ENCODE measurements at regions not wholly inside any gene's neighbourhood (a gene's known extent, or its start where the extent isn't known, plus 50 kb on each side); places are given as distances from the start of the nearest gene placed in this dataset.

DNA sequence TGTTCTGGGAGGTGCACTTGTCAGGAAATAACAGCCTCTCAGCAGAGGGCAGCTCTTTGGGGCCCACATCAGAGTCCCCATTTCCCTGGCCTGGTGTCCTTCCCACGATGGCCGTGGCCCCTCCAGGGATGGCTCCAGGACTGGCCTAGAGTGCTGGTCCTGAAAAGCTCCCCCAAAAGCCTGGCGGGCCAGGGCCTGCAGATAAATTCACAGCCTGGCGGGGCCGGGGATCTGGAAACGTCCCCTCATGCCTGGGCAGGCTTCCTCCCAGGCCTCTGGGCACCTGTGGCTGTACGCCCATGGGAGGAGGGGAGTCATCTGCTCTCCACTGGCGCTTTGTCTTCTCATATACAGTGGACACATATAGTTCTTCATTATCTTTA lies 52.6 kb upstream of the HS6ST1 start:
- TF ChIP-seq, protein P1, sequence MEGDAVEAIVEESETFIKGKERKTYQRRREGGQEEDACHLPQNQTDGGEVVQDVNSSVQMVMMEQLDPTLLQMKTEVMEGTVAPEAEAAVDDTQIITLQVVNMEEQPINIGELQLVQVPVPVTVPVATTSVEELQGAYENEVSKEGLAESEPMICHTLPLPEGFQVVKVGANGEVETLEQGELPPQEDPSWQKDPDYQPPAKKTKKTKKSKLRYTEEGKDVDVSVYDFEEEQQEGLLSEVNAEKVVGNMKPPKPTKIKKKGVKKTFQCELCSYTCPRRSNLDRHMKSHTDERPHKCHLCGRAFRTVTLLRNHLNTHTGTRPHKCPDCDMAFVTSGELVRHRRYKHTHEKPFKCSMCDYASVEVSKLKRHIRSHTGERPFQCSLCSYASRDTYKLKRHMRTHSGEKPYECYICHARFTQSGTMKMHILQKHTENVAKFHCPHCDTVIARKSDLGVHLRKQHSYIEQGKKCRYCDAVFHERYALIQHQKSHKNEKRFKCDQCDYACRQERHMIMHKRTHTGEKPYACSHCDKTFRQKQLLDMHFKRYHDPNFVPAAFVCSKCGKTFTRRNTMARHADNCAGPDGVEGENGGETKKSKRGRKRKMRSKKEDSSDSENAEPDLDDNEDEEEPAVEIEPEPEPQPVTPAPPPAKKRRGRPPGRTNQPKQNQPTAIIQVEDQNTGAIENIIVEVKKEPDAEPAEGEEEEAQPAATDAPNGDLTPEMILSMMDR (IDR thresholded peaks at IDR 0.05; ENCODE audit: low read depth, low read length): no peak
- DNase-seq (ENCODE audit: low read depth, low spot score): no peak
- ChIA-PET CTCF (no interaction called here), POLR2A (no interaction called here)
- Histone ChIP-seq H3K4me3 (ENCODE audit: low read depth, low read length) (no peak overlapping the region), H3K27ac (ENCODE audit: low read depth, low read length) (no peak overlapping the region), H3K9me3 (ENCODE audit: control insufficient read depth, insufficient read depth, low read length) (no peaks in the 10 kb centered on the region; the same call in 1 of the 2 replicates), H3K27me3 (ENCODE audit: control insufficient read depth, insufficient read depth, low read length) (no peaks in the 10 kb centered on the region)

DNA sequence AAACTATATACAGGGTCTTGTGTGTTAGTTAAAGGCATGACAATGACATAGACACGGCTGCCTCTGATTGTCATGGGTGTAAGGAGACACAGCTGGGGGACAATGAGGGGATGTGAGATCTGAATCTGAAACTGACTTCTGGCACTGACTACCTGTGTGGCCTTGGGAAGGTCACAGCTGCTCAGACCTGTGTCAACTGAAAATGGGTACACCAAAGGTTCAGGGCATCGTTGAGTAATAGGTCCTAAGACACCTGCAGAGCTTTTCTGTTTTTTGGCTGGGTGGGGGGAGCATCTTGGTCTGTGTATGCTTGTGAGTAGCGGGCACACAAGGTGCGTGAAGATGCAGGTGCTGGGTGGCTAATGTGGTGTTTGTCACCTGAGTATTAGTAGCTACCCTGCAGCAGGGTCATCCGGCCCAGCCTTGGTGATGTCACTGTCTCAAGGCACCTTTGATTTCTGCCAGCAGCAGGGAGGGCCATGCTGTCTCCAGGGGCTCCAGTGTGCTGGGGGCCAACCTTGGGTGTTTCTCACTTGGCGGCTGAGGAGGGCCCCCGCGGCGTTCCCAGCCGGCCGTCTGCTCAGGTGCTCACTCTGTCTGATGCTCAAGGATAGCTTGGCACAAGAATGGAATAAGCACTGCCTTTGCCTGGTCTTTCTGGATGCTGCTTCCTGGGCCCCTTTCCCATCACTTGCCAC lies 53.1 kb upstream of the HS6ST1 start:
- CTCF ChIA-PET: interaction anchor here (1.1 kb wide), 1 partner anchor 50 kb away, joined by 3 read pairs; no protein-coding TSS in a partner anchor
- DNase-seq (ENCODE audit: low read depth, low spot score): no peak
- POLR2A ChIA-PET: interaction anchor here (0.7 kb wide), 1 partner anchor 9 kb away, joined by 5 read pairs; no protein-coding TSS in a partner anchor
- H3K27me3 ChIP-seq (ENCODE audit: control insufficient read depth, insufficient read depth, low read length): no peaks in the 10 kb centered on the region
- no peak overlapping the region for H3K4me3 ChIP-seq (ENCODE audit: low read depth, low read length)
- no peak overlapping the region for H3K27ac ChIP-seq (ENCODE audit: low read depth, low read length)
- TF ChIP-seq, protein P1 (IDR thresholded peaks at IDR 0.05; ENCODE audit: low read depth, low read length): no peak
- H3K9me3 ChIP-seq (ENCODE audit: control insufficient read depth, insufficient read depth, low read length): no peaks in the 10 kb centered on the region; the same call in 1 of the 2 replicates

DNA sequence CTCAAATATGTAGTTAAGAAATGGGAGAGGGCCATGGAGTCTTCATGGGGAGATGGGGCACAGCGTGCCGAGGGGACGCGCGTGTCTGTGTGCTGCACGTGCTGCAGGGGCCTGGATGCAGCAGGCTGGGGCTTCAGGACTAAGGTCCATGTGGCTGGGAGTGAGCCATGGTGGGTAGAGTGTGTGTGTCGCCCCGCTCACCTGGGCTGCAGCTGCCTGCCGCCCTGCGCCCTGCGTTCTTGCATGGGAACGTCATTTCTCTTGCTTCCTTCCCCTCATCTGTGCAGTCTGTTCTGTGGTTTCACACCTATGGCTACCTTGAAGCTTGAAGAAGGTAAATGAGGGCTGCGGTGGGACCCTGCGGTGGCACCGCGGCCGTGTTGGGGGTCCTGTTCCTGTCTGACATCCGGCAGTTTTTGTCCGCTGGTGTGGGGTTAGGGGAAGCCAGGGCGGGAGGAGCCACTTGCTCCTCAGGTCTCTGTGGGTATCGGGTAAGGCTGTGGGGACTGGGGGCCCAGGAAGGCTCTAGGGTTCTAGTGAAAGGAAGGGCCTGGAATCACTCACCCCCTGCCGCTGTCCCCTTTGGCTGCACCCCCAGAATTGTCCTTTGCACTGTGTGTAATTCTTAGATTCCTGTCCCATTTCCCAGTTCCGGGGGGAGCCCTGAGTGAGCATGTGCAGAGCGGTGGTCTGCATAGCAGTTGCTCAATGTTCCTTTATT lies 54.1 kb upstream of the HS6ST1 start:
- DNase-seq (ENCODE audit: low read depth, low spot score): no peak
- H3K27ac ChIP-seq (ENCODE audit: low read depth, low read length): no peak overlapping the region
- H3K4me3 ChIP-seq (ENCODE audit: low read depth, low read length): no peak overlapping the region
- no peaks in the 10 kb centered on the region for H3K27me3 ChIP-seq (ENCODE audit: control insufficient read depth, insufficient read depth, low read length)
- ChIA-PET POLR2A (interaction anchor here (0.7 kb wide), 1 partner anchor 10 kb away, joined by 5 read pairs; no protein-coding TSS in a partner anchor), CTCF (interaction anchor here (1.1 kb wide), 1 partner anchor 51 kb away, joined by 3 read pairs; no protein-coding TSS in a partner anchor)
- TF ChIP-seq, protein P1 (IDR thresholded peaks at IDR 0.05; ENCODE audit: low read depth, low read length): no peak
- no peaks in the 10 kb centered on the region; the same call in 1 of the 2 replicates for H3K9me3 ChIP-seq (ENCODE audit: control insufficient read depth, insufficient read depth, low read length)

DNA sequence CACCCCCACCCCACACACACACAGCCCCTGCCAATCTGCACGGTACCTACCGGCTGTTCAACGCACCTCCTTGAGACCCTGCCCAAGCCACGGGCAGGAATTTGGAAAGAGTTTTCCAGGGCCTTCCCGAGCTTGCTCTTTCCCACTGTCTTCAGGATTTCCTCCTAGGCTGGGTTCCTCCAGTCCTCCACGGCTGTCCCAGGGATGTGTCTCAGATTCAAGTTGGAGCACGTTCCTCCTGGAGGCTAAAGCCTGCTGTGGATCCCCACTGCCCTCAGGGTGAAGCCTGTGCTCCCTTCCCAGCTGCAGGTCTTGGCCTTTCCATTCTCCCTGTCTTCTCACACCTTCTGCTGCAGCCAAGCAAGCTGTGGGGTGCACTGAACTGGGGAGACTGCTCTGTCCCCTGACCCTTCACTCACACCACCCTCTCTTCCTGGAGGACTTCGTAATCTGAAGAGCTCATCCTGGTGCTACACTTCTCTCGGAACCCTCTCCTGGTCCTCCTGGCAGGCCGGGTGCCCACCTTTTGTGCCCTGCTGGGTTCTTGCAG lies 54.9 kb upstream of the HS6ST1 start:
- TF ChIP-seq, protein P1 (IDR thresholded peaks at IDR 0.05; ENCODE audit: low read depth, low read length): no peak
- DNase-seq (ENCODE audit: low read depth, low spot score): no peak
- H3K4me3 ChIP-seq (ENCODE audit: low read depth, low read length): no peak overlapping the region
- no peaks in the 10 kb centered on the region; the same call in 1 of the 2 replicates for H3K9me3 ChIP-seq (ENCODE audit: control insufficient read depth, insufficient read depth, low read length)
- ChIA-PET CTCF (no interaction called here), POLR2A (interaction anchor here (1.1 to 1.9 kb wide), 3 partner anchors 11 to 72 kb away, joined by 4 to 14 read pairs (median 6); no protein-coding TSS in a partner anchor)
- H3K27me3 ChIP-seq (ENCODE audit: control insufficient read depth, insufficient read depth, low read length): no peaks in the 10 kb centered on the region
- H3K27ac ChIP-seq (ENCODE audit: low read depth, low read length): no peak overlapping the region

All from AG04450 (cell line).